Liver (tissue), 8 donors: ENCODE measurements at regions not wholly inside any gene's neighbourhood (a gene's known extent, or its start where the extent isn't known, plus 50 kb on each side); places are given as distances from the start of the nearest gene placed in this dataset.

Experiments used
- DNase-seq: peaks from one replicate; pipeline ENCODE4 v3.0.0-alpha.2; 2017; ENCODE audit warnings: low spot score
- H3K27ac ChIP-seq, 2 donors: one replicate each; pipeline ENCODE4 v1.7.0; 2013; ENCODE audit warnings: inconsistent platforms in 2 of 2, low read length in 2 of 2, control low read depth in 1 of 2, low read depth in 1 of 2, mild to moderate bottlenecking in 1 of 2
- H3K27me3 ChIP-seq, 4 donors: one replicate each; pipeline versions ENCODE4 v1.6.1 to v1.7.0; 2013; ENCODE audit warnings: low read length in 3 of 4, inconsistent platforms in 1 of 4, mild to moderate bottlenecking in 1 of 4, moderate library complexity in 1 of 4; ENCODE audit not compliant: control insufficient read depth in 4 of 4, insufficient read depth in 4 of 4
- H3K36me3 ChIP-seq, 4 donors: one replicate each; pipeline versions ENCODE4 v1.6.1 to v1.7.0; 2013; ENCODE audit warnings: low read length in 3 of 4, mild to moderate bottlenecking in 3 of 4, low read depth in 1 of 4, moderate library complexity in 1 of 4; ENCODE audit not compliant: control insufficient read depth in 4 of 4, insufficient read depth in 3 of 4
- H3K4me1 ChIP-seq, 4 donors: one replicate each; pipeline versions ENCODE4 v1.6.1 to v1.7.0; 2013; ENCODE audit warnings: low read length in 3 of 4, mild to moderate bottlenecking in 3 of 4, moderate library complexity in 1 of 4; ENCODE audit not compliant: control insufficient read depth in 4 of 4, insufficient read depth in 4 of 4
- H3K4me3 ChIP-seq, 3 donors: one replicate each; pipeline versions ENCODE4 v1.6.1 to v1.7.0; 2013; ENCODE audit warnings: low read length in 3 of 3, control low read depth in 1 of 3, low read depth in 1 of 3, mild to moderate bottlenecking in 1 of 3
- H3K9ac ChIP-seq, 2 donors: one replicate each; pipeline ENCODE4 v1.7.0; 2013; ENCODE audit warnings: low read length in 2 of 2, mild to moderate bottlenecking in 2 of 2, moderate library complexity in 2 of 2, control low read depth in 1 of 2, low read depth in 1 of 2
- H3K9me3 ChIP-seq, 4 donors: one replicate each; pipeline versions ENCODE4 v1.6.1 to v1.7.0; 2013; ENCODE audit warnings: low read length in 3 of 4; ENCODE audit not compliant: control insufficient read depth in 4 of 4
- CTCF ChIP-seq: fragments of 150-350 bp; IDR thresholded peaks from 2 replicates; pipeline ENCODE4 v1.5.1; 2017; ENCODE audit warnings: improper control_type of control experiment, low read depth, low read length; ENCODE audit not compliant: missing input control
- EGR1 ChIP-seq, 2 donors: IDR thresholded peaks; 2 replicates each; pipeline ENCODE4 v1.6.1; 2016 to 2018; ENCODE audit warnings: antibody characterized with exemption in 2 of 2, low read depth in 2 of 2
- FOXA1 ChIP-seq: IDR thresholded peaks from 2 replicates; pipeline ENCODE4 v1.6.1; 2016; ENCODE audit warnings: antibody characterized with exemption
- FOXA2 ChIP-seq: IDR thresholded peaks from 2 replicates; pipeline ENCODE4 v1.6.1; 2016; ENCODE audit warnings: antibody characterized with exemption
- HNF4A ChIP-seq, 2 donors: conservative IDR thresholded peaks; 2 replicates each; pipeline ENCODE4 v1.6.1; 2016; ENCODE audit warnings: antibody characterized with exemption in 2 of 2, mild to moderate bottlenecking in 2 of 2
- HNF4G ChIP-seq: IDR thresholded peaks from 2 replicates; pipeline ENCODE4 v1.6.1; 2016; ENCODE audit warnings: antibody characterized with exemption
- NR2F2 ChIP-seq: IDR thresholded peaks from 2 replicates; pipeline ENCODE4 v1.6.1; 2016; ENCODE audit warnings: antibody characterized with exemption
- RAD21 ChIP-seq, 2 donors: IDR thresholded peaks; 2 replicates each; pipeline ENCODE4 v1.6.1; 2016; ENCODE audit warnings: antibody characterized with exemption in 2 of 2, mild to moderate bottlenecking in 2 of 2
- RXRA ChIP-seq, 2 donors: IDR thresholded peaks; 2 replicates each; pipeline ENCODE4 v1.6.1; 2017 to 2018; ENCODE audit warnings: antibody characterized with exemption in 2 of 2, mild to moderate bottlenecking in 1 of 2
- SP1 ChIP-seq: IDR thresholded peaks from 2 replicates; pipeline ENCODE4 v1.6.1; 2018; ENCODE audit warnings: antibody characterized with exemption, mild to moderate bottlenecking
- TAF1 ChIP-seq: conservative IDR thresholded peaks from 2 replicates; pipeline ENCODE4 v1.6.1; 2016; ENCODE audit warnings: antibody characterized with exemption, mild to moderate bottlenecking
- YY1 ChIP-seq: IDR thresholded peaks from 2 replicates; pipeline ENCODE4 v1.6.1; 2016; ENCODE audit warnings: antibody characterized with exemption, mild to moderate bottlenecking
- WGBS: extraction: QIAGEN DNeasy Blood & Tissue Kit; methylation state at CpG from one replicate; pipeline ENCODE4 v1.1.7; 2013; 5-methylcytosine and 5-hydroxymethylcytosine counted together
- TF ChIP-seq, protein P1 (sequence below): IDR thresholded peaks from 2 replicates; pipeline ENCODE4 v1.6.1; 2016; ENCODE audit warnings: antibody characterized with exemption, mild to moderate bottlenecking
- TF ChIP-seq, protein P2 (sequence below): IDR thresholded peaks from 2 replicates; pipeline ENCODE4 v1.6.1; 2016; ENCODE audit warnings: antibody characterized with exemption
- TF ChIP-seq, protein P3 (sequence below): IDR thresholded peaks from 2 replicates; pipeline ENCODE4 v1.6.1; 2016; ENCODE audit warnings: antibody characterized with exemption
- TF ChIP-seq, protein P4 (sequence below): IDR thresholded peaks from 2 replicates; pipeline ENCODE4 v1.6.1; 2016; ENCODE audit warnings: antibody characterized with exemption
- donor health status: healthy.
- donor health status: healthy.
- donor health status: healthy.
- donor health status: healthy.
- donor health status: healthy.

GRCh38 chr2:14297340-14297739 is 335.2 kb upstream of the LRATD1 start (continued):
- TF ChIP-seq, protein P1, sequence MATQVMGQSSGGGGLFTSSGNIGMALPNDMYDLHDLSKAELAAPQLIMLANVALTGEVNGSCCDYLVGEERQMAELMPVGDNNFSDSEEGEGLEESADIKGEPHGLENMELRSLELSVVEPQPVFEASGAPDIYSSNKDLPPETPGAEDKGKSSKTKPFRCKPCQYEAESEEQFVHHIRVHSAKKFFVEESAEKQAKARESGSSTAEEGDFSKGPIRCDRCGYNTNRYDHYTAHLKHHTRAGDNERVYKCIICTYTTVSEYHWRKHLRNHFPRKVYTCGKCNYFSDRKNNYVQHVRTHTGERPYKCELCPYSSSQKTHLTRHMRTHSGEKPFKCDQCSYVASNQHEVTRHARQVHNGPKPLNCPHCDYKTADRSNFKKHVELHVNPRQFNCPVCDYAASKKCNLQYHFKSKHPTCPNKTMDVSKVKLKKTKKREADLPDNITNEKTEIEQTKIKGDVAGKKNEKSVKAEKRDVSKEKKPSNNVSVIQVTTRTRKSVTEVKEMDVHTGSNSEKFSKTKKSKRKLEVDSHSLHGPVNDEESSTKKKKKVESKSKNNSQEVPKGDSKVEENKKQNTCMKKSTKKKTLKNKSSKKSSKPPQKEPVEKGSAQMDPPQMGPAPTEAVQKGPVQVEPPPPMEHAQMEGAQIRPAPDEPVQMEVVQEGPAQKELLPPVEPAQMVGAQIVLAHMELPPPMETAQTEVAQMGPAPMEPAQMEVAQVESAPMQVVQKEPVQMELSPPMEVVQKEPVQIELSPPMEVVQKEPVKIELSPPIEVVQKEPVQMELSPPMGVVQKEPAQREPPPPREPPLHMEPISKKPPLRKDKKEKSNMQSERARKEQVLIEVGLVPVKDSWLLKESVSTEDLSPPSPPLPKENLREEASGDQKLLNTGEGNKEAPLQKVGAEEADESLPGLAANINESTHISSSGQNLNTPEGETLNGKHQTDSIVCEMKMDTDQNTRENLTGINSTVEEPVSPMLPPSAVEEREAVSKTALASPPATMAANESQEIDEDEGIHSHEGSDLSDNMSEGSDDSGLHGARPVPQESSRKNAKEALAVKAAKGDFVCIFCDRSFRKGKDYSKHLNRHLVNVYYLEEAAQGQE: no peak
- no peak for TF ChIP-seq TAF1

- 92% methylated on average over 1 of the region's 1 CpG for WGBS
- no peak overlapping the region for H3K9ac ChIP-seq
- TF ChIP-seq HNF4G (no peak), SP1 (no peak), YY1 (no peak), FOXA2 (no peak), CTCF (no peak), TAF1 (no peak), RXRA (IDR thresholded peaks at IDR 0.05) (no peak), NR2F2 (no peak), EGR1 (IDR thresholded peaks at IDR 0.05; ENCODE audit: low read depth in 2 of 2) (no peak), HNF4A (conservative IDR thresholded peaks at IDR 0.05) (no peak), RAD21 (IDR thresholded peaks at IDR 0.05) (no peak), FOXA1 (no peak)
- TF ChIP-seq, protein P2, sequence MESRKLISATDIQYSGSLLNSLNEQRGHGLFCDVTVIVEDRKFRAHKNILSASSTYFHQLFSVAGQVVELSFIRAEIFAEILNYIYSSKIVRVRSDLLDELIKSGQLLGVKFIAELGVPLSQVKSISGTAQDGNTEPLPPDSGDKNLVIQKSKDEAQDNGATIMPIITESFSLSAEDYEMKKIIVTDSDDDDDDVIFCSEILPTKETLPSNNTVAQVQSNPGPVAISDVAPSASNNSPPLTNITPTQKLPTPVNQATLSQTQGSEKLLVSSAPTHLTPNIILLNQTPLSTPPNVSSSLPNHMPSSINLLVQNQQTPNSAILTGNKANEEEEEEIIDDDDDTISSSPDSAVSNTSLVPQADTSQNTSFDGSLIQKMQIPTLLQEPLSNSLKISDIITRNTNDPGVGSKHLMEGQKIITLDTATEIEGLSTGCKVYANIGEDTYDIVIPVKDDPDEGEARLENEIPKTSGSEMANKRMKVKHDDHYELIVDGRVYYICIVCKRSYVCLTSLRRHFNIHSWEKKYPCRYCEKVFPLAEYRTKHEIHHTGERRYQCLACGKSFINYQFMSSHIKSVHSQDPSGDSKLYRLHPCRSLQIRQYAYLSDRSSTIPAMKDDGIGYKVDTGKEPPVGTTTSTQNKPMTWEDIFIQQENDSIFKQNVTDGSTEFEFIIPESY: no peak
- TF ChIP-seq, protein P3, sequence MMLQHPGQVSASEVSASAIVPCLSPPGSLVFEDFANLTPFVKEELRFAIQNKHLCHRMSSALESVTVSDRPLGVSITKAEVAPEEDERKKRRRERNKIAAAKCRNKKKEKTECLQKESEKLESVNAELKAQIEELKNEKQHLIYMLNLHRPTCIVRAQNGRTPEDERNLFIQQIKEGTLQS: no peak
- TF ChIP-seq, protein P1: no peak
- TF ChIP-seq, protein P4, sequence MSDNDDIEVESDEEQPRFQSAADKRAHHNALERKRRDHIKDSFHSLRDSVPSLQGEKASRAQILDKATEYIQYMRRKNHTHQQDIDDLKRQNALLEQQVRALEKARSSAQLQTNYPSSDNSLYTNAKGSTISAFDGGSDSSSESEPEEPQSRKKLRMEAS: no peak
- no peaks in the 10 kb centered on the region for H3K27me3 ChIP-seq
- no peak overlapping the region for H3K4me3 ChIP-seq
- H3K4me1 ChIP-seq: no peaks in the 10 kb centered on the region
- DNase-seq: no peak
- H3K27ac ChIP-seq: no peak overlapping the region
- no peaks in the 10 kb centered on the region for H3K36me3 ChIP-seq
- no peaks in the 10 kb centered on the region for H3K9me3 ChIP-seq
Measured at GRCh38 chr2:14297906-14298305, 334.6 kb upstream of the LRATD1 start.
